Body of pancreas (tissue), 4 donors: ENCODE measurements at regions not wholly inside any gene's neighbourhood (a gene's known extent, or its start where the extent isn't known, plus 50 kb on each side); places are given as distances from the start of the nearest gene placed in this dataset.

Experiments
- CTCF ChIP-seq, 7 experiments: fragments of 450-650 bp in 4 of 7; fragments of 200-600 bp in 3 of 7; sonication (generic) in 3 of 7; IDR thresholded peaks; one replicate each; pipeline ENCODE4 v1.5.1; 2016 to 2019; ENCODE audit warnings: antibody characterized with exemption in 7 of 7
- POLR2A ChIP-seq, 3 donors: fragments of 450-650 bp; IDR thresholded peaks; one replicate each; pipeline ENCODE4 v1.6.1; 2016; ENCODE audit warnings: antibody characterized with exemption in 3 of 3, mild to moderate bottlenecking in 2 of 3

GRCh38 chr16:86349338-86349900 is 160.9 kb upstream of the FOXF1 start:
- TF ChIP-seq CTCF (IDR thresholded peaks at IDR 0.05) (no peak), POLR2A (IDR thresholded peaks at IDR 0.05) (no peak)
